NCI-H187 treated with DMSO at 0.1 percent for 48 hours (cell line): ENCODE measurements at regions not wholly inside any gene's neighbourhood (a gene's known extent, or its start where the extent isn't known, plus 50 kb on each side); places are given as distances from the start of the nearest gene placed in this dataset.

Source experiments
- DNase-seq: peaks from one replicate; lab custom pipeline; 2025; lab: John Stamatoyannopoulos, UW

GRCh38 chr1:79688932-79689331, 682.4 kb upstream of the ADGRL4 start:
- no peak for DNase-seq

GRCh38 chr1:79683420-79683819, 676.9 kb upstream of the ADGRL4 start:
- no peak for DNase-seq

- no peak for DNase-seq
Observed at GRCh38 chr1:79682478-79682877, 675.9 kb upstream of the ADGRL4 start.

GRCh38 chr1:79681382-79681781, 674.9 kb upstream of the ADGRL4 start:
- no peak for DNase-seq

- no peak for DNase-seq
Observed at GRCh38 chr1:79679916-79680315, 673.4 kb upstream of the ADGRL4 start.

GRCh38 chr1:79667848-79668696, 661.5 kb upstream of the ADGRL4 start:
- DNase-seq, result no peak

GRCh38 chr1:79667166-79667565, 660.6 kb upstream of the ADGRL4 start:
- no peak for DNase-seq

- no peak for DNase-seq
Observed at GRCh38 chr1:79663916-79664315, 657.4 kb upstream of the ADGRL4 start.

- no peak for DNase-seq
Observed at GRCh38 chr1:79662596-79662995, 656.1 kb upstream of the ADGRL4 start.

- DNase-seq, result no peak
Observed at GRCh38 chr1:79660129-79660528, 653.6 kb upstream of the ADGRL4 start.

- DNase-seq, result no peak
Observed at GRCh38 chr1:79657951-79658658, 651.6 kb upstream of the ADGRL4 start.

GRCh38 chr1:79655876-79656275, 649.3 kb upstream of the ADGRL4 start:
- no peak for DNase-seq

GRCh38 chr1:79652426-79652825, 645.9 kb upstream of the ADGRL4 start:
- DNase-seq, result no peak

GRCh38 chr1:79648126-79648525, 641.6 kb upstream of the ADGRL4 start:
- no peak for DNase-seq

GRCh38 chr1:79646880-79647279, 640.4 kb upstream of the ADGRL4 start:
- no peak for DNase-seq

GRCh38 chr1:79638382-79638781, 631.9 kb upstream of the ADGRL4 start:
- DNase-seq, result no peak

- no peak for DNase-seq
Observed at GRCh38 chr1:79633456-79633855, 626.9 kb upstream of the ADGRL4 start.

GRCh38 chr1:79629414-79629813, 622.9 kb upstream of the ADGRL4 start:
- no peak for DNase-seq

GRCh38 chr1:79617777-79618176, 611.2 kb upstream of the ADGRL4 start:
- DNase-seq, result no peak

- DNase-seq, result no peak
Observed at GRCh38 chr1:79614762-79615161, 608.2 kb upstream of the ADGRL4 start.

- DNase-seq, result no peak
Observed at GRCh38 chr1:79614106-79614505, 607.6 kb upstream of the ADGRL4 start.

GRCh38 chr1:79613046-79613445, 606.5 kb upstream of the ADGRL4 start:
- DNase-seq, result no peak

- DNase-seq, result no peak
Observed at GRCh38 chr1:79604490-79605198, 598.1 kb upstream of the ADGRL4 start.
